HTR-8/SVneo (cell line): ENCODE measurements at regions not wholly inside any gene's neighbourhood (a gene's known extent, or its start where the extent isn't known, plus 50 kb on each side); places are given as distances from the start of the nearest gene placed in this dataset.

Experiments used
- DNase-seq: peaks from one replicate; pipeline ENCODE4 v3.0.0; 2011; ENCODE audit warnings: low spot score, mixed read lengths; ENCODE audit not compliant: insufficient read length
- FAIRE-seq: peaks from 2 replicates; lab custom pipeline; 2011; peaks lifted over from hg19 to GRCh38; lab: Jason Lieb, UNC

GRCh38 chr10:85256481-85256880, 928.1 kb downstream of the CCSER2 start:
- no peak for FAIRE-seq
- no peak for DNase-seq

GRCh38 chr10:85259908-85260307, 931.5 kb downstream of the CCSER2 start:
- DNase-seq (no peak), FAIRE-seq (no peak)

GRCh38 chr10:85262992-85263391, 934.6 kb downstream of the CCSER2 start:
- FAIRE-seq, result no peak
- no peak for DNase-seq

GRCh38 chr10:85265121-85265520, 936.7 kb downstream of the CCSER2 start:
- no peak for FAIRE-seq
- DNase-seq, result no peak

- FAIRE-seq, result no peak
- no peak for DNase-seq
Observed at GRCh38 chr10:85266808-85267207, 938.4 kb downstream of the CCSER2 start.

- FAIRE-seq (no peak), DNase-seq (no peak)
Observed at GRCh38 chr10:85280014-85280413, 951.6 kb downstream of the CCSER2 start.

- FAIRE-seq (no peak), DNase-seq (no peak)
Observed at GRCh38 chr10:85284778-85285770, 956.7 kb downstream of the CCSER2 start.

GRCh38 chr10:85293483-85293882, 965.1 kb downstream of the CCSER2 start:
- DNase-seq (no peak), FAIRE-seq (no peak)

GRCh38 chr10:85311613-85312337, 983.4 kb downstream of the CCSER2 start:
- no peak for DNase-seq

GRCh38 chr10:85315657-85316056, 987.3 kb downstream of the CCSER2 start:
- FAIRE-seq, result no peak

More at GRCh38 chr10:85311613-85312337, 983.4 kb downstream of the CCSER2 start:
- no peak for FAIRE-seq

GRCh38 chr10:85316276-85316675, 987.9 kb downstream of the CCSER2 start:
- DNase-seq (no peak), FAIRE-seq (no peak)

More at GRCh38 chr10:85315657-85316056, 987.3 kb downstream of the CCSER2 start:
- DNase-seq, result no peak

GRCh38 chr10:85317827-85318226, 989.4 kb downstream of the CCSER2 start:
- DNase-seq, result no peak
- FAIRE-seq, result no peak

- no peak for DNase-seq
Observed at GRCh38 chr10:85318809-85319807, 990.7 kb downstream of the CCSER2 start.

GRCh38 chr10:85319826-85320225, 991.4 kb downstream of the CCSER2 start:
- no peak for DNase-seq
- no peak for FAIRE-seq

More at GRCh38 chr10:85318809-85319807, 990.7 kb downstream of the CCSER2 start:
- no peak for FAIRE-seq

GRCh38 chr10:85333594-85333993, 1005.2 kb downstream of the CCSER2 start:
- FAIRE-seq (no peak), DNase-seq (no peak)

GRCh38 chr10:85362401-85362800, 1004.2 kb downstream of the GRID1 start:
- FAIRE-seq, result no peak

GRCh38 chr10:85377029-85377806, 989.4 kb downstream of the GRID1 start:
- DNase-seq (no peak), FAIRE-seq (no peak)

More at GRCh38 chr10:85362401-85362800, 1004.2 kb downstream of the GRID1 start:
- DNase-seq, result no peak

GRCh38 chr10:85379338-85379737, 987.3 kb downstream of the GRID1 start:
- DNase-seq (no peak), FAIRE-seq (no peak)
